ENCODE measurements at regions not wholly inside any gene's neighbourhood (a gene's known extent, or its start where the extent isn't known, plus 50 kb on each side); places are given as distances from the start of the nearest gene placed in this dataset.

GRCh38 chr10:130859427-130859826 lies 452.1 kb downstream of the TCERG1L start:
- no peak for DNase-seq

- DNase-seq, result no peak
These were observed 449.4 kb downstream of the TCERG1L start for GRCh38 chr10:130862122-130862521.

- DNase-seq, result no peak
These were observed 448.9 kb downstream of the TCERG1L start for GRCh38 chr10:130862626-130863025.

- no peak for DNase-seq
These were observed 448.5 kb downstream of the TCERG1L start for GRCh38 chr10:130863044-130863443.

GRCh38 chr10:130864961-130865818 lies 446.3 kb downstream of the TCERG1L start:
- DNase-seq, result no peak

- DNase-seq, result no peak
These were observed 444.7 kb downstream of the TCERG1L start for GRCh38 chr10:130866857-130867256.

GRCh38 chr10:130867446-130868194 lies 443.9 kb downstream of the TCERG1L start:
- DNase-seq, result no peak

- DNase-seq, result no peak
These were observed 442.2 kb downstream of the TCERG1L start for GRCh38 chr10:130869179-130869841.

- no peak for DNase-seq
These were observed 440.1 kb downstream of the TCERG1L start for GRCh38 chr10:130871406-130871805.

GRCh38 chr10:130873636-130874035 lies 437.9 kb downstream of the TCERG1L start:
- DNase-seq, result no peak

- DNase-seq, result no peak
These were observed 436.4 kb downstream of the TCERG1L start for GRCh38 chr10:130875116-130875515.

GRCh38 chr10:130875897-130876472 lies 435.5 kb downstream of the TCERG1L start:
- no peak for DNase-seq

- no peak for DNase-seq
These were observed 434.4 kb downstream of the TCERG1L start for GRCh38 chr10:130877126-130877525.

- DNase-seq, result no peak
These were observed 433.4 kb downstream of the TCERG1L start for GRCh38 chr10:130878131-130878530.

- no peak for DNase-seq
These were observed 428.6 kb downstream of the TCERG1L start for GRCh38 chr10:130882906-130883305.

- DNase-seq, result no peak
These were observed 427.1 kb downstream of the TCERG1L start for GRCh38 chr10:130884456-130884855.

- DNase-seq, result no peak
These were observed 426.4 kb downstream of the TCERG1L start for GRCh38 chr10:130885021-130885655.

- no peak for DNase-seq
These were observed 424.4 kb downstream of the TCERG1L start for GRCh38 chr10:130887170-130887569.

GRCh38 chr10:130888493-130888892 lies 423.0 kb downstream of the TCERG1L start:
- DNase-seq, result no peak

- no peak for DNase-seq
These were observed 422.3 kb downstream of the TCERG1L start for GRCh38 chr10:130889240-130889639.

- no peak for DNase-seq
These were observed 421.7 kb downstream of the TCERG1L start for GRCh38 chr10:130889780-130890179.

GRCh38 chr10:130891066-130891465 lies 420.5 kb downstream of the TCERG1L start:
- no peak for DNase-seq

- no peak for DNase-seq
These were observed 417.1 kb downstream of the TCERG1L start for GRCh38 chr10:130894471-130894870.
